Naive B cell (primary cell): ENCODE measurements at regions not wholly inside any gene's neighbourhood (a gene's known extent, or its start where the extent isn't known, plus 50 kb on each side); places are given as distances from the start of the nearest gene placed in this dataset.

Experiments
- ATAC-seq, 2 donors: fragments of 150-1000 bp; cut with Tn5 transposase; 2 replicates each; pipeline ENCODE4 v1.10.0; 2021; ENCODE audit warnings: low read depth in 2 of 2, mild to moderate bottlenecking in 2 of 2, moderate library complexity in 2 of 2
- DNase-seq: peaks from one replicate; pipeline ENCODE4 v3.0.0; 2022
- H3K27ac Mint-ChIP-seq, 6 donors: one replicate each; pipeline ENCODE4 v1.8.0; 2020 to 2022; ENCODE audit warnings: mild to moderate bottlenecking in 6 of 6, mixed read lengths in 6 of 6, moderate library complexity in 5 of 6, inconsistent platforms in 2 of 6
- H3K27me3 Mint-ChIP-seq, 3 donors: one replicate each; pipeline ENCODE4 v1.8.0; 2021 to 2022; ENCODE audit warnings: mixed read lengths in 3 of 3, mild to moderate bottlenecking in 1 of 3
- H3K36me3 Mint-ChIP-seq, 2 donors: one replicate each; pipeline ENCODE4 v1.8.0; 2020 to 2022; ENCODE audit warnings: mixed read lengths in 2 of 2, inconsistent platforms in 1 of 2, mild to moderate bottlenecking in 1 of 2
- H3K4me1 Mint-ChIP-seq, 3 donors: one replicate each; pipeline ENCODE4 v1.8.0; 2020 to 2022; ENCODE audit warnings: mixed read lengths in 3 of 3, inconsistent platforms in 1 of 3, mild to moderate bottlenecking in 1 of 3, moderate library complexity in 1 of 3
- H3K4me3 Mint-ChIP-seq, 8 donors: one replicate each; pipeline ENCODE4 v1.8.0; 2020 to 2022; ENCODE audit warnings: mild to moderate bottlenecking in 8 of 8, mixed read lengths in 8 of 8, moderate library complexity in 8 of 8, inconsistent platforms in 2 of 8
- H3K9me3 Mint-ChIP-seq, 7 donors: one replicate each; pipeline ENCODE4 v1.8.0; 2020 to 2022; ENCODE audit warnings: mixed read lengths in 7 of 7, mild to moderate bottlenecking in 5 of 7, inconsistent platforms in 2 of 7, moderate library complexity in 1 of 7

GRCh38 chr6:4582506-4583417, 193.4 kb upstream of the CDYL start:
- H3K27ac Mint-ChIP-seq, result no peak overlapping the region
- no peaks in the 10 kb centered on the region for H3K36me3 Mint-ChIP-seq
- no peaks in the 10 kb centered on the region for H3K4me1 Mint-ChIP-seq

GRCh38 chr6:4581468-4582385, 194.5 kb upstream of the CDYL start:
- DNase-seq (no peak), ATAC-seq (no peak)
- Mint-ChIP-seq H3K27ac (no peak overlapping the region), H3K36me3 (no peaks in the 10 kb centered on the region), H3K4me3 (no peak overlapping the region), H3K27me3 (peaks cover 10 to 21% (median 15%) of the 10 kb centered on the region in 3 donors), H3K9me3 (no peaks in the 10 kb centered on the region), H3K4me1 (no peaks in the 10 kb centered on the region)

More at GRCh38 chr6:4582506-4583417, 193.4 kb upstream of the CDYL start:
- Mint-ChIP-seq H3K9me3 (no peaks in the 10 kb centered on the region), H3K27me3 (peaks cover 11 to 19% (median 19%) of the 10 kb centered on the region in 3 donors), H3K4me3 (no peak overlapping the region)
- DNase-seq, result no peak
- ATAC-seq, result no peak

GRCh38 chr6:4580361-4580760, 195.8 kb upstream of the CDYL start:
- no peaks in the 10 kb centered on the region for H3K4me1 Mint-ChIP-seq
- peaks cover 5 to 9% of the 10 kb centered on the region in 2 donors for H3K36me3 Mint-ChIP-seq
- peaks cover 0 to 9% (median 0%) of the 10 kb centered on the region in 7 donors for H3K9me3 Mint-ChIP-seq
- DNase-seq (no peak), ATAC-seq (no peak)
- H3K4me3 Mint-ChIP-seq, result no peak overlapping the region
- H3K27ac Mint-ChIP-seq, result no peak overlapping the region
- peaks cover 16 to 31% (median 28%) of the 10 kb centered on the region in 3 donors for H3K27me3 Mint-ChIP-seq

- ATAC-seq, result no peak
- peaks cover 21 to 35% (median 22%) of the 10 kb centered on the region in 3 donors for H3K27me3 Mint-ChIP-seq
- peaks cover 5 to 9% of the 10 kb centered on the region in 2 donors for H3K36me3 Mint-ChIP-seq
- peaks cover 0 to 21% (median 2%) of the 10 kb centered on the region in 7 donors for H3K9me3 Mint-ChIP-seq
- no peak overlapping the region for H3K27ac Mint-ChIP-seq
- no peaks in the 10 kb centered on the region for H3K4me1 Mint-ChIP-seq
- DNase-seq, result no peak
- no peak overlapping the region for H3K4me3 Mint-ChIP-seq
Measured at GRCh38 chr6:4577406-4577805, 198.8 kb upstream of the CDYL start.

GRCh38 chr6:4575714-4576113, 200.5 kb upstream of the CDYL start:
- Mint-ChIP-seq H3K9me3 (peaks cover 3 to 33% (median 12%) of the 10 kb centered on the region in 7 donors), H3K36me3 (peaks cover 9 to 20% of the 10 kb centered on the region in 2 donors), H3K4me3 (no peak overlapping the region), H3K27ac (no peak overlapping the region), H3K27me3 (peaks cover 20 to 27% (median 21%) of the 10 kb centered on the region in 3 donors), H3K4me1 (no peaks in the 10 kb centered on the region)
- ATAC-seq (no peak), DNase-seq (no peak)

- ATAC-seq, result no peak
- Mint-ChIP-seq H3K27ac (no peak overlapping the region), H3K36me3 (peaks cover 9 to 24% of the 10 kb centered on the region in 2 donors), H3K4me3 (no peak overlapping the region), H3K4me1 (no peaks in the 10 kb centered on the region), H3K9me3 (peaks cover 4 to 47% (median 23%) of the 10 kb centered on the region in 7 donors), H3K27me3 (peaks cover 14 to 22% (median 21%) of the 10 kb centered on the region in 3 donors)
- no peak for DNase-seq
Measured at GRCh38 chr6:4574007-4574406, 202.2 kb upstream of the CDYL start.

- Mint-ChIP-seq H3K4me3 (no peak overlapping the region), H3K9me3 (peaks cover 4 to 48% (median 23%) of the 10 kb centered on the region in 7 donors), H3K4me1 (no peaks in the 10 kb centered on the region)
Measured at GRCh38 chr6:4571011-4571410, 205.2 kb upstream of the CDYL start.

GRCh38 chr6:4568138-4568537, 208.1 kb upstream of the CDYL start:
- Mint-ChIP-seq H3K9me3 (peaks cover 4 to 42% (median 21%) of the 10 kb centered on the region in 7 donors), H3K36me3 (peaks cover 5 to 15% of the 10 kb centered on the region in 2 donors), H3K27me3 (peaks cover 8 to 20% (median 19%) of the 10 kb centered on the region in 3 donors), H3K27ac (no peak overlapping the region), H3K4me1 (no peaks in the 10 kb centered on the region), H3K4me3 (no peak overlapping the region)
- no peak for DNase-seq
- no peak for ATAC-seq

More at GRCh38 chr6:4571011-4571410, 205.2 kb upstream of the CDYL start:
- H3K36me3 Mint-ChIP-seq, result peaks cover 9 to 22% of the 10 kb centered on the region in 2 donors
- peaks cover 14 to 18% (median 16%) of the 10 kb centered on the region in 3 donors for H3K27me3 Mint-ChIP-seq
- H3K27ac Mint-ChIP-seq, result no peak overlapping the region
- no peak for DNase-seq
- ATAC-seq, result no peak

GRCh38 chr6:4567141-4567540, 209.1 kb upstream of the CDYL start:
- ATAC-seq, result no peak
- peaks cover 8 to 22% (median 19%) of the 10 kb centered on the region in 3 donors for H3K27me3 Mint-ChIP-seq

GRCh38 chr6:4565301-4566250, 210.6 kb upstream of the CDYL start:
- H3K27ac Mint-ChIP-seq, result peak overlapping the region in 1 of 6 donors; percentile 62
- ATAC-seq (no peak), DNase-seq (no peak)
- H3K9me3 Mint-ChIP-seq, result peaks cover 0 to 29% (median 10%) of the 10 kb centered on the region in 7 donors
- peaks cover 12 to 32% (median 19%) of the 10 kb centered on the region in 3 donors for H3K27me3 Mint-ChIP-seq
- peaks cover 0 to 1% (median under 1%) of the 10 kb centered on the region in 3 donors for H3K4me1 Mint-ChIP-seq
- H3K36me3 Mint-ChIP-seq, result peaks cover 0 to 2% of the 10 kb centered on the region in 2 donors
- H3K4me3 Mint-ChIP-seq, result no peak overlapping the region

More at GRCh38 chr6:4567141-4567540, 209.1 kb upstream of the CDYL start:
- DNase-seq, result no peak
- H3K9me3 Mint-ChIP-seq, result peaks cover 4 to 42% (median 21%) of the 10 kb centered on the region in 7 donors
- no peak overlapping the region for H3K4me3 Mint-ChIP-seq
- H3K4me1 Mint-ChIP-seq, result no peaks in the 10 kb centered on the region
- H3K36me3 Mint-ChIP-seq, result peaks cover 5 to 15% of the 10 kb centered on the region in 2 donors
- no peak overlapping the region for H3K27ac Mint-ChIP-seq

- no peak overlapping the region for H3K4me3 Mint-ChIP-seq
- H3K36me3 Mint-ChIP-seq, result no peaks in the 10 kb centered on the region
- peaks cover 0 to 7% (median 6%) of the 10 kb centered on the region in 3 donors for H3K4me1 Mint-ChIP-seq
- ATAC-seq (no peak), DNase-seq (no peak)
- H3K27ac Mint-ChIP-seq, result peak overlapping the region in 1 of 6 donors; percentile 15
- H3K9me3 Mint-ChIP-seq, result peaks cover 0 to 21% (median 5%) of the 10 kb centered on the region in 7 donors
- H3K27me3 Mint-ChIP-seq, result peaks cover 12 to 34% (median 19%) of the 10 kb centered on the region in 3 donors
Measured at GRCh38 chr6:4564801-4565271, 211.4 kb upstream of the CDYL start.

GRCh38 chr6:4563877-4564276, 212.3 kb upstream of the CDYL start:
- Mint-ChIP-seq H3K4me1 (peaks cover 0 to 7% (median 6%) of the 10 kb centered on the region in 3 donors), H3K27ac (no peak overlapping the region), H3K27me3 (peaks cover 12 to 34% (median 19%) of the 10 kb centered on the region in 3 donors), H3K9me3 (peaks cover 0 to 14% (median 1%) of the 10 kb centered on the region in 7 donors), H3K36me3 (no peaks in the 10 kb centered on the region), H3K4me3 (no peak overlapping the region)
- DNase-seq (no peak), ATAC-seq (no peak)
